UCSD-AML1 (cell line): ENCODE measurements at regions not wholly inside any gene's neighbourhood (a gene's known extent, or its start where the extent isn't known, plus 50 kb on each side); places are given as distances from the start of the nearest gene placed in this dataset.
"Not testable (repeated sequence)": the region's sequence is repeated elsewhere in the genome, so short reads cannot be mapped to it uniquely, and the experiment has no call there.

Experiments used
- DNase-seq: peaks from one replicate; lab custom pipeline; 2025; ENCODE audit not compliant: unreplicated experiment; lab: John Stamatoyannopoulos, UW

- no peak for DNase-seq
These were observed 1437.4 kb downstream of the CDH11 start for GRCh38 chr16:63684149-63685101.

- DNase-seq = no peak
These were observed 1439.0 kb downstream of the CDH11 start for GRCh38 chr16:63682844-63683243.

GRCh38 chr16:63672493-63672892, 1449.4 kb downstream of the CDH11 start:
- no peak for DNase-seq

GRCh38 chr16:63663155-63663554, 1458.7 kb downstream of the CDH11 start:
- no peak for DNase-seq

- no peak for DNase-seq
These were observed 1466.0 kb downstream of the CDH11 start for GRCh38 chr16:63655846-63656245.

- no peak for DNase-seq
These were observed 1468.6 kb downstream of the CDH11 start for GRCh38 chr16:63653044-63653839.

GRCh38 chr16:63652091-63652490, 1469.8 kb downstream of the CDH11 start:
- DNase-seq = no peak

- no peak for DNase-seq
These were observed 1471.3 kb downstream of the CDH11 start for GRCh38 chr16:63650550-63650949.

GRCh38 chr16:63633706-63634445, 1488.0 kb downstream of the CDH11 start:
- DNase-seq = not testable (repeated sequence)

GRCh38 chr16:63629272-63629671, 1492.6 kb downstream of the CDH11 start:
- no peak for DNase-seq

GRCh38 chr16:63628812-63629211, 1493.1 kb downstream of the CDH11 start:
- DNase-seq = no peak

GRCh38 chr16:63625126-63625525, 1496.7 kb downstream of the CDH11 start:
- DNase-seq = no peak

GRCh38 chr16:63623551-63624039, 1498.3 kb downstream of the CDH11 start:
- DNase-seq = no peak

GRCh38 chr16:63618896-63619485, 1502.9 kb downstream of the CDH11 start:
- no peak for DNase-seq

GRCh38 chr16:63617990-63618763, 1503.7 kb downstream of the CDH11 start:
- DNase-seq = no peak

GRCh38 chr16:63617047-63617989, 1504.5 kb downstream of the CDH11 start:
- DNase-seq = no peak

- no peak for DNase-seq
These were observed 1507.4 kb downstream of the CDH11 start for GRCh38 chr16:63614429-63614828.

- no peak for DNase-seq
These were observed 1508.2 kb downstream of the CDH11 start for GRCh38 chr16:63613701-63614100.
